H1 (cell line): ENCODE measurements at regions not wholly inside any gene's neighbourhood (a gene's known extent, or its start where the extent isn't known, plus 50 kb on each side); places are given as distances from the start of the nearest gene placed in this dataset.

ENCODE experiments used
- CTCF ChIA-PET: fragments of 300-600 bp; sonication (Branson Sonifier 250); formaldehyde crosslinking; loops from one replicate; lab custom pipeline; 2021; ENCODE audit not compliant: partially characterized antibody; lab: Charles Lee
- POLR2A ChIA-PET: fragments of 300-600 bp; sonication (Branson Sonifier 250); formaldehyde crosslinking; loops from one replicate; lab custom pipeline; 2021; ENCODE audit warnings: inconsistent platforms; ENCODE audit not compliant: partially characterized antibody; lab: Charles Lee
- DNase-seq, 2 experiments: peaks; one replicate each; pipeline versions ENCODE4 v3.0.0 to v3.0.0-alpha.2; 2010 to 2022; ENCODE audit warnings: low spot score in 2 of 2, low read depth in 1 of 2, mixed read lengths in 1 of 2
- FAIRE-seq: peaks from 2 replicates; lab custom pipeline; 2011; peaks lifted over from hg19 to GRCh38; lab: Jason Lieb, UNC
- H2AFZ ChIP-seq: 2 replicates; pipeline ENCODE4 v1.8.1; 2012; ENCODE audit warnings: low read length, inconsistent platforms
- H2AK5ac ChIP-seq: 2 replicates; pipeline ENCODE4 v1.6.1; 2013; ENCODE audit warnings: low read depth, low read length
- H2BK120ac ChIP-seq: replicated peaks from 2 replicates; pipeline ENCODE3; 2013; ENCODE audit warnings: low read depth, low read length, inconsistent platforms
- H2BK12ac ChIP-seq: 2 replicates; pipeline ENCODE4 v1.6.1; 2013; ENCODE audit warnings: low read depth, low read length
- H2BK15ac ChIP-seq: 2 replicates; pipeline ENCODE4 v1.6.1; 2013; ENCODE audit warnings: low read length
- H2BK20ac ChIP-seq: 2 replicates; pipeline ENCODE4 v1.6.1; 2013; ENCODE audit warnings: low read length
- H2BK5ac ChIP-seq: 2 replicates; pipeline ENCODE4 v1.6.1; 2013; ENCODE audit warnings: low read depth, low read length
- H3K14ac ChIP-seq: 2 replicates; pipeline ENCODE4 v1.6.1; 2013; ENCODE audit warnings: inconsistent platforms; ENCODE audit not compliant: insufficient read length
- H3K18ac ChIP-seq: 2 replicates; pipeline ENCODE4 v1.6.1; 2013; ENCODE audit warnings: low read length; ENCODE audit errors: extremely low read depth
- H3K23ac ChIP-seq: 2 replicates; pipeline ENCODE4 v1.6.1; 2013; ENCODE audit warnings: inconsistent platforms; ENCODE audit not compliant: insufficient read length
- H3K23me2 ChIP-seq: 2 replicates; pipeline ENCODE4 v1.6.1; 2013; ENCODE audit warnings: low read depth, low read length
- H3K27ac ChIP-seq: 2 replicates; pipeline ENCODE4 v1.6.1; 2011; ENCODE audit warnings: low read depth, low read length, inconsistent platforms
- H3K27me3 ChIP-seq, 4 experiments: replicated peaks in 1 of 4; 1 replicate in 1 of 4; 2 replicates in 3 of 4; pipeline versions ENCODE4 v1.6.1 to v1.8.1; 2011 to 2013; ENCODE audit warnings: low read length in 3 of 4, mild to moderate bottlenecking in 3 of 4, inconsistent platforms in 2 of 4, mixed read lengths in 2 of 4, moderate library complexity in 1 of 4; ENCODE audit not compliant: control insufficient read depth in 3 of 4, insufficient read depth in 3 of 4; ENCODE audit errors: extremely low read depth in 1 of 4
- H3K36me3 ChIP-seq, 4 experiments: 2 replicates each; pipeline versions ENCODE4 v1.6.1 to v1.8.1; 2011 to 2013; ENCODE audit warnings: mild to moderate bottlenecking in 4 of 4, low read length in 3 of 4, moderate library complexity in 2 of 4, control low read depth in 1 of 4, inconsistent platforms in 1 of 4; ENCODE audit not compliant: insufficient read depth in 4 of 4, control insufficient read depth in 2 of 4
- H3K4ac ChIP-seq: replicated peaks from 2 replicates; pipeline ENCODE3; 2013; ENCODE audit warnings: low read length, low read depth, mixed read lengths, inconsistent platforms; ENCODE audit not compliant: insufficient read length
- H3K4me1 ChIP-seq, 4 experiments: replicated peaks in 1 of 4; 1 replicate in 1 of 4; 2 replicates in 3 of 4; pipeline versions ENCODE4 v1.6.1 to v1.8.1; 2011 to 2013; ENCODE audit warnings: low read length in 3 of 4, inconsistent platforms in 2 of 4, mixed read lengths in 1 of 4; ENCODE audit not compliant: insufficient read depth in 4 of 4, control insufficient read depth in 3 of 4
- H3K4me2 ChIP-seq, 2 experiments: 2 replicates each; pipeline versions ENCODE4 v1.6.1 to v1.8.1; 2011 to 2013; ENCODE audit warnings: low read depth in 2 of 2, low read length in 2 of 2, control low read depth in 1 of 2, inconsistent platforms in 1 of 2, mild to moderate bottlenecking in 1 of 2; ENCODE audit not compliant: insufficient read depth in 1 of 2
- H3K4me3 ChIP-seq, 4 experiments: fragments of 200-600, 300-600 bp in 1 of 4; sonication (generic), shearing (Covaris generic), sonication (Bioruptor Twin) in 1 of 4; 2 replicates each; pipeline versions ENCODE4 v1.5.1 to v1.8.1; 2011 to 2016; ENCODE audit warnings: low read length in 4 of 4, low read depth in 3 of 4, control low read depth in 2 of 4, inconsistent platforms in 2 of 4, mild to moderate bottlenecking in 2 of 4, mixed read lengths in 1 of 4, moderate library complexity in 1 of 4; ENCODE audit not compliant: insufficient read depth in 2 of 4; ENCODE audit errors: extremely low read depth in 1 of 4
- H3K56ac ChIP-seq: replicated peaks from 2 replicates; pipeline ENCODE3; 2013; ENCODE audit warnings: low read depth, mild to moderate bottlenecking, mixed read lengths, low read length, inconsistent platforms; ENCODE audit not compliant: insufficient read length
- H3K79me1 ChIP-seq: 2 replicates; pipeline ENCODE4 v1.6.1; 2013; ENCODE audit warnings: low read depth, low read length, control low read depth
- H3K79me2 ChIP-seq, 2 experiments: 2 replicates each; pipeline versions ENCODE4 v1.6.1 to v1.8.1; 2012 to 2013; ENCODE audit warnings: low read length in 2 of 2, mild to moderate bottlenecking in 2 of 2, inconsistent platforms in 1 of 2; ENCODE audit not compliant: insufficient read depth in 2 of 2, control insufficient read depth in 1 of 2
- H3K9ac ChIP-seq, 4 experiments: replicated peaks in 1 of 4; 1 replicate in 1 of 4; 2 replicates in 3 of 4; pipeline versions ENCODE4 v1.6.1 to v1.8.1; 2011 to 2013; ENCODE audit warnings: low read depth in 3 of 4, low read length in 3 of 4, control low read depth in 2 of 4, mild to moderate bottlenecking in 2 of 4, moderate library complexity in 2 of 4, inconsistent platforms in 1 of 4; ENCODE audit errors: extremely low read depth in 1 of 4
- H3K9me3 ChIP-seq, 2 experiments: 2 replicates each; pipeline versions ENCODE4 v1.6.1 to v1.8.1; 2012 to 2013; ENCODE audit warnings: mild to moderate bottlenecking in 2 of 2, moderate library complexity in 2 of 2, control low read depth in 1 of 2, inconsistent platforms in 1 of 2, low read depth in 1 of 2, low read length in 1 of 2, mixed read lengths in 1 of 2; ENCODE audit not compliant: insufficient read depth in 2 of 2
- H4K20me1 ChIP-seq, 2 experiments: replicated peaks in 1 of 2; 2 replicates each; pipeline versions ENCODE3 to v1.8.1; 2011 to 2013; ENCODE audit warnings: inconsistent platforms in 2 of 2, low read length in 2 of 2, mild to moderate bottlenecking in 1 of 2; ENCODE audit not compliant: insufficient read depth in 2 of 2, control insufficient read depth in 1 of 2
- H4K5ac ChIP-seq: 2 replicates; pipeline ENCODE4 v1.6.1; 2013; ENCODE audit warnings: low read length, low read depth, mixed read lengths, inconsistent platforms; ENCODE audit not compliant: insufficient read length
- H4K8ac ChIP-seq: 2 replicates; pipeline ENCODE4 v1.8.0; 2013; ENCODE audit warnings: mild to moderate bottlenecking, moderate library complexity, low read length, inconsistent platforms; ENCODE audit not compliant: insufficient read depth; ENCODE audit errors: extremely low read depth
- H4K91ac ChIP-seq: replicated peaks from 2 replicates; pipeline ENCODE3; 2013; ENCODE audit warnings: low read length, mixed read lengths, inconsistent platforms; ENCODE audit not compliant: insufficient read length
- KDM1A ChIP-seq: fragments of 200-600, 300-600 bp; sonication (generic); IDR thresholded peaks from 2 replicates; pipeline ENCODE4 v1.7.1; 2016; ENCODE audit warnings: mild to moderate bottlenecking, low read length, borderline replicate concordance
- POU5F1 ChIP-seq: IDR thresholded peaks from 2 replicates; pipeline ENCODE4 v1.6.1; 2011; ENCODE audit warnings: low read depth, mild to moderate bottlenecking, low read length, moderate library complexity
- WGBS, 2 experiments: shearing (Covaris generic) in 1 of 2; methylation state at CpG; one replicate each; pipeline versions ENCODE4 v1.1.6 to v1.1.7; 2013 to 2015; ENCODE audit warnings: low lambda C conversion rate in 2 of 2, mixed read lengths in 2 of 2, inconsistent platforms in 1 of 2, low coverage in 1 of 2, missing lambda C conversion rate in 1 of 2; ENCODE audit not compliant: insufficient replicate concordance in 2 of 2, insufficient coverage in 1 of 2, insufficient read length in 1 of 2; ENCODE audit errors: extremely low coverage in 1 of 2, missing lambda C conversion rate in 1 of 2; 5-methylcytosine and 5-hydroxymethylcytosine counted together
- TF ChIP-seq, protein P1 (sequence below): IDR thresholded peaks from 2 replicates; pipeline ENCODE4 v1.6.1; 2012; ENCODE audit warnings: inconsistent platforms

GRCh38 chr2:198692907-198693510, 764.7 kb downstream of the SATB2 start:
- H3K4me3 ChIP-seq = no peak overlapping the region
- TF ChIP-seq, protein P1, sequence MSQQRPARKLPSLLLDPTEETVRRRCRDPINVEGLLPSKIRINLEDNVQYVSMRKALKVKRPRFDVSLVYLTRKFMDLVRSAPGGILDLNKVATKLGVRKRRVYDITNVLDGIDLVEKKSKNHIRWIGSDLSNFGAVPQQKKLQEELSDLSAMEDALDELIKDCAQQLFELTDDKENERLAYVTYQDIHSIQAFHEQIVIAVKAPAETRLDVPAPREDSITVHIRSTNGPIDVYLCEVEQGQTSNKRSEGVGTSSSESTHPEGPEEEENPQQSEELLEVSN = no peak
- TF ChIP-seq POU5F1 (no peak), KDM1A (no peak)
- H2AK5ac ChIP-seq = no peak overlapping the region
- no peaks in the 10 kb centered on the region for H4K20me1 ChIP-seq
- no peaks in the 10 kb centered on the region for H3K4me1 ChIP-seq
- no peak overlapping the region for H3K14ac ChIP-seq
- no peak overlapping the region for H3K27ac ChIP-seq
- H3K27me3 ChIP-seq = no peaks in the 10 kb centered on the region
- no peak overlapping the region for H2BK5ac ChIP-seq
- no peak for FAIRE-seq
- 94% methylated on average over 9 of the region's 9 CpGs; no CpG with 5 or more reads in 1 of the 2 experiments for WGBS, 2 experiments
- POLR2A ChIA-PET = interaction anchor here (0.6 kb wide), 1 partner anchor 328 kb away, joined by 3 read pairs; no protein-coding TSS in a partner anchor
- H3K36me3 ChIP-seq = no peaks in the 10 kb centered on the region
- H2BK15ac ChIP-seq = no peak overlapping the region
- no peak overlapping the region for H3K4ac ChIP-seq
- H2AFZ ChIP-seq = no peak overlapping the region
- no peak overlapping the region for H3K9ac ChIP-seq
- H3K23me2 ChIP-seq = no peaks in the 10 kb centered on the region
- H4K5ac ChIP-seq = no peak overlapping the region
- DNase-seq = no peak
- H3K4me2 ChIP-seq = no peak overlapping the region
- H3K56ac ChIP-seq = no peak overlapping the region
- no peak overlapping the region for H4K8ac ChIP-seq
- H3K79me2 ChIP-seq = no peaks in the 10 kb centered on the region
- no peak overlapping the region for H3K18ac ChIP-seq
- H3K9me3 ChIP-seq = no peaks in the 10 kb centered on the region
- H2BK120ac ChIP-seq = no peak overlapping the region
- H2BK12ac ChIP-seq = no peak overlapping the region
- H3K79me1 ChIP-seq = no peaks in the 10 kb centered on the region
- no peak overlapping the region for H4K91ac ChIP-seq
- no peak overlapping the region for H2BK20ac ChIP-seq
- CTCF ChIA-PET = interaction anchor here (1.1 to 1.7 kb wide), 2 partner anchors 10 to 237 kb away, joined by 3 to 5 read pairs; no protein-coding TSS in a partner anchor
- no peak overlapping the region for H3K23ac ChIP-seq
